Hematopoietic multipotent progenitor cell (in vitro differentiated cells): ENCODE measurements at regions not wholly inside any gene's neighbourhood (a gene's known extent, or its start where the extent isn't known, plus 50 kb on each side); places are given as distances from the start of the nearest gene placed in this dataset.
"Not testable (repeated sequence)": the region's sequence is repeated elsewhere in the genome, so short reads cannot be mapped to it uniquely, and the experiment has no call there.

Experiments
- DNase-seq, 3 donors: peaks; one replicate each; pipeline ENCODE4 v3.0.0-alpha.2; 2011 to 2015; ENCODE audit warnings: low read depth in 2 of 3, low spot score in 2 of 3
- small RNA-seq: library from RNA; depleted of rRNA; stranded (forward); fragments of <200 nt; gene quantifications from one replicate; pipeline ENCODE3, GENCODE V24; 2012

GRCh38 chr1:121095014-121095413, 89.1 kb downstream of the FAM72B start:
- DNase-seq: not testable (repeated sequence)

GRCh38 chr1:121097127-121097866, 86.8 kb downstream of the FAM72B start:
- peak; percentile 62 to 74 (median 66) for DNase-seq

- DNase-seq: not testable (repeated sequence)
Observed at GRCh38 chr1:121097867-121098215, 86.3 kb downstream of the FAM72B start.

DNA sequence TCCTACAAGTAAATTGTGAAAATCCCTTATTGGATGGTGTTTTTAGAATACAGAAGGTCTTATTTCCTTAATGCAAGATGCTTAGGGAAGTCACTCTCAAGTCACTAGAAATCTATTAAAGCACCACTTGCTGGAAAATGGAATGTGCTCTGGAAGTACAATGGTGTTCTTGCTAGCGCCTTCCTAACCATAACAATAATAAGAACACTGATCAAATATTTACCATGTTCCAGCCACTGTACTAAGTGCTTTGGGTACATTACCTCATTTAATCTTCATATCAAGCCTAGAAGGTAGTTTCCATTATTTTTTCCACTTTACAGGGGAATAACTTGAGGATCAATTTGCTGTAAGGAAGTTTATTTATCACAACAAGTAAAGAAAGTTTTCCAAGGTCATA, 75.1 kb downstream of the FAM72B start:
- not testable (repeated sequence) for DNase-seq

- not testable (repeated sequence) for DNase-seq
Observed at GRCh38 chr1:121116522-121117297, 67.4 kb downstream of the FAM72B start.

DNA sequence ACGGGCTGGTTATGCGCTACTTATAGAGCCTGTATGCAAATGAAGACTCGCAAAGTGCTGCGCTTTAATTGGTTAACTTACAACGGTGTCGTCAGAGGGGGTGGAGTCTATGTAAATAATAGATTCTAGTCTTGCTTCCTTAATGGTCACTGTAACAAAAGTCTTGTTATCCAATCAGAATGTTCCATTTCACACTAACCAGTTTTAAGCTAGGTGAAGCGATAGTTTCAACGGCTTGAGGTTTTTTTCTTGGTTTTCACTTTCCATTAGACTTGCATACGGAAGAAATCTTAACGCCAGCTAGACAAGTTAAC, 66.9 kb downstream of the FAM72B start:
- not testable (repeated sequence) for DNase-seq

DNA sequence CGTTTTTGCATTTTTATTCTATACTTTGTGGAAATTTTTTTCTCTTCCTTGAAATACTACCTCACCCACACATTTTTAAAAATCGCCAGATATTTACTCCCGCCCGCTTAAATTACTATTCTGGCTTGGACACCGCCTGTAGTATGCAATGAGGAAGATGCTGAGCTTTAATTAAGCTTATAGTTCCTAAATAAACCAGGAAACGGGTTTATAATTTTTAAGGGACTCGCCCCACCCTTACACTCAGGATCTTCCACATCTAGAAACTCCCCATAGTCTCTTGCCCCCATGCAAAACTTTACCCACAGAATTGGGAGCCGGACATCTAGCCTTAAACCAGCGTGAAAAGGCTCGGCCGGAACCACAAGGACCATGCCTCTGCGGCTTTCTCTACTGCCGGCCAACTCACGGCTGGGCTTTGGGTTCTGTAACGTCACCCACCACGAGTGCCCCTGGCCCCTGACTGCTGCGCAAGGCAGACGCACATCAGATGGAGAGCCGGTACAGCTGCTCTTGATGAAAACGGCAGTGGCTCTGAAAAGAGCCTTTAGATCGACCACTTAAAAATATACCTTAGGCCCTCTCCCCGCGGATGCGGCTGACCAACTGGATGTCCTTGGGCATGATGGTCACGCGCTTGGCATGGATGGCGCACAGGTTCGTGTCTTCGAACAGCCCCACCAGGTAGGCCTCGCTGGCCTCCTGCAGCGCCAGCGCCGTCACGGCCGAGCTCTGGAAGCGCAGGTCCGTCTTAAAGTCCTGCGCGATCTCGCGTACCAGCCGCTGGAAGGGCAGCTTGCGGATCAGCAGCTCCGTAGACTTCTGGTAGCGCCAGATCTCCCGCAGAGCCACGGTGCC, 66.3 kb downstream of the FAM72B start:
- peak in 2 of 3 donors; percentile 2 to 5 for DNase-seq

Small RNAs in the stretch of these regions (small RNA-seq; reads per million reads assigned to genes)
- 76.5 reads per million, percentile 97 among the genes with 10 or more reads in this experiment for gene RF00003
- gene RNVU1-4: 83.8 reads per million, percentile 97 among the genes with 10 or more reads in this experiment
